ENCODE measurements at regions not wholly inside any gene's neighbourhood (a gene's known extent, or its start where the extent isn't known, plus 50 kb on each side); places are given as distances from the start of the nearest gene placed in this dataset.
"Not testable (repeated sequence)": the region's sequence is repeated elsewhere in the genome, so short reads cannot be mapped to it uniquely, and the experiment has no call there.

GRCh38 chr6:12535586-12536314, 180.8 kb upstream of the PHACTR1 start:
- no peak for TF ChIP-seq POLR2A (IDR thresholded peaks at IDR 0.05; ENCODE audit: low read length)
- TF ChIP-seq GATA1 (IDR thresholded peaks at IDR 0.05; ENCODE audit: low read depth, low read length) = no peak
- no peak for DNase-seq

GRCh38 chr6:12536416-12536815, 180.2 kb upstream of the PHACTR1 start:
- TF ChIP-seq POLR2A (IDR thresholded peaks at IDR 0.05; ENCODE audit: low read length) = no peak
- no peak for TF ChIP-seq GATA1 (IDR thresholded peaks at IDR 0.05; ENCODE audit: low read depth, low read length)

GRCh38 chr6:12537389-12537788, 179.2 kb upstream of the PHACTR1 start:
- no peak for TF ChIP-seq POLR2A (IDR thresholded peaks at IDR 0.05; ENCODE audit: low read length)
- DNase-seq = no peak

More at GRCh38 chr6:12536416-12536815, 180.2 kb upstream of the PHACTR1 start:
- DNase-seq = no peak

GRCh38 chr6:12538881-12539357, 177.6 kb upstream of the PHACTR1 start:
- no peak for TF ChIP-seq POLR2A (IDR thresholded peaks at IDR 0.05; ENCODE audit: low read length)
- TF ChIP-seq GATA1 (IDR thresholded peaks at IDR 0.05; ENCODE audit: low read depth, low read length) = no peak
- DNase-seq = no peak

GRCh38 chr6:12542319-12543115, 174.1 kb upstream of the PHACTR1 start:
- not testable (repeated sequence) for DNase-seq

GRCh38 chr6:12543953-12544352, 172.6 kb upstream of the PHACTR1 start:
- DNase-seq = no peak
- TF ChIP-seq GATA1 (IDR thresholded peaks at IDR 0.05; ENCODE audit: low read depth, low read length) (no peak), POLR2A (IDR thresholded peaks at IDR 0.05; ENCODE audit: low read length) (no peak)

GRCh38 chr6:12544821-12545565, 171.6 kb upstream of the PHACTR1 start:
- no peak for DNase-seq
- TF ChIP-seq GATA1 (IDR thresholded peaks at IDR 0.05; ENCODE audit: low read depth, low read length) (no peak), POLR2A (IDR thresholded peaks at IDR 0.05; ENCODE audit: low read length) (no peak)

- no peak for TF ChIP-seq POLR2A (IDR thresholded peaks at IDR 0.05; ENCODE audit: low read length)
- no peak for TF ChIP-seq GATA1 (IDR thresholded peaks at IDR 0.05; ENCODE audit: low read depth, low read length)
- no peak for DNase-seq
Observed at GRCh38 chr6:12545619-12546409, 170.8 kb upstream of the PHACTR1 start.

GRCh38 chr6:12546410-12547002, 170.1 kb upstream of the PHACTR1 start:
- no peak for DNase-seq
- TF ChIP-seq GATA1 (IDR thresholded peaks at IDR 0.05; ENCODE audit: low read depth, low read length) (no peak), POLR2A (IDR thresholded peaks at IDR 0.05; ENCODE audit: low read length) (no peak)

- DNase-seq = no peak
- TF ChIP-seq POLR2A (IDR thresholded peaks at IDR 0.05; ENCODE audit: low read length) = no peak
- no peak for TF ChIP-seq GATA1 (IDR thresholded peaks at IDR 0.05; ENCODE audit: low read depth, low read length)
Observed at GRCh38 chr6:12548526-12548925, 168.0 kb upstream of the PHACTR1 start.

- DNase-seq = not testable (repeated sequence)
Observed at GRCh38 chr6:12549445-12549844, 167.1 kb upstream of the PHACTR1 start.

GRCh38 chr6:12554820-12555219, 161.7 kb upstream of the PHACTR1 start:
- DNase-seq = not testable (repeated sequence)

- no peak for DNase-seq
- no peak for TF ChIP-seq POLR2A (IDR thresholded peaks at IDR 0.05; ENCODE audit: low read length)
- TF ChIP-seq GATA1 (IDR thresholded peaks at IDR 0.05; ENCODE audit: low read depth, low read length) = no peak
Observed at GRCh38 chr6:12555267-12555666, 161.3 kb upstream of the PHACTR1 start.
